Muscle layer of duodenum (tissue), 2 donors: ENCODE measurements at regions not wholly inside any gene's neighbourhood (a gene's known extent, or its start where the extent isn't known, plus 50 kb on each side); places are given as distances from the start of the nearest gene placed in this dataset.
"Not testable (repeated sequence)": the region's sequence is repeated elsewhere in the genome, so short reads cannot be mapped to it uniquely, and the experiment has no call there.

Source experiments
- H3K27ac ChIP-seq: one replicate; pipeline ENCODE4 v1.7.0; 2013; ENCODE audit warnings: mild to moderate bottlenecking, low read length
- H3K27me3 ChIP-seq: one replicate; pipeline ENCODE4 v1.7.0; 2013; ENCODE audit warnings: low read depth, mild to moderate bottlenecking, control low read depth, low read length
- H3K36me3 ChIP-seq, 2 donors: one replicate each; pipeline ENCODE4 v1.7.0; 2013; ENCODE audit warnings: low read length in 2 of 2, control low read depth in 1 of 2, mild to moderate bottlenecking in 1 of 2; ENCODE audit not compliant: insufficient read depth in 2 of 2, control insufficient read depth in 1 of 2
- H3K4me1 ChIP-seq, 2 donors: one replicate each; pipeline ENCODE4 v1.7.0; 2013; ENCODE audit warnings: low read length in 2 of 2, mild to moderate bottlenecking in 2 of 2, control low read depth in 1 of 2, moderate library complexity in 1 of 2; ENCODE audit not compliant: insufficient read depth in 2 of 2, control insufficient read depth in 1 of 2
- H3K4me3 ChIP-seq, 2 donors: one replicate each; pipeline ENCODE4 v1.7.0; 2013; ENCODE audit warnings: low read length in 2 of 2, low read depth in 1 of 2, mild to moderate bottlenecking in 1 of 2
- H3K9me3 ChIP-seq, 2 donors: one replicate each; pipeline ENCODE4 v1.7.0; 2013; ENCODE audit warnings: low read length in 2 of 2, control low read depth in 1 of 2, mild to moderate bottlenecking in 1 of 2; ENCODE audit not compliant: control insufficient read depth in 1 of 2
- donor health status: healthy.

GRCh38 chr10:64408391-64409183 is 887.4 kb downstream of the REEP3 start:
- no peak overlapping the region for H3K4me3 ChIP-seq
- no peaks in the 10 kb centered on the region for H3K36me3 ChIP-seq
- H3K27me3 ChIP-seq, result no peaks in the 10 kb centered on the region
- H3K9me3 ChIP-seq, result no peaks in the 10 kb centered on the region
- no peak overlapping the region for H3K27ac ChIP-seq
- peaks cover 0 to 3% of the 10 kb centered on the region in 2 donors for H3K4me1 ChIP-seq

- Histone ChIP-seq H3K27me3 (no peaks in the 10 kb centered on the region), H3K4me1 (peaks cover 0 to 3% of the 10 kb centered on the region in 2 donors), H3K4me3 (no peak overlapping the region), H3K9me3 (no peaks in the 10 kb centered on the region), H3K27ac (no peak overlapping the region), H3K36me3 (no peaks in the 10 kb centered on the region)
Observed at GRCh38 chr10:64409349-64409748, 888.1 kb downstream of the REEP3 start.

- Histone ChIP-seq H3K4me1 (no peaks in the 10 kb centered on the region), H3K4me3 (no peak overlapping the region), H3K9me3 (no peaks in the 10 kb centered on the region), H3K36me3 (no peaks in the 10 kb centered on the region), H3K27me3 (no peaks in the 10 kb centered on the region), H3K27ac (no peak overlapping the region)
Observed at GRCh38 chr10:64416011-64416410, 894.8 kb downstream of the REEP3 start.

GRCh38 chr10:64419461-64419860 is 898.3 kb downstream of the REEP3 start:
- H3K27ac ChIP-seq, result no peak overlapping the region
- H3K36me3 ChIP-seq, result no peaks in the 10 kb centered on the region
- H3K4me1 ChIP-seq, result no peaks in the 10 kb centered on the region
- H3K9me3 ChIP-seq, result no peaks in the 10 kb centered on the region
- H3K27me3 ChIP-seq, result no peaks in the 10 kb centered on the region
- no peak overlapping the region for H3K4me3 ChIP-seq

GRCh38 chr10:64426745-64427144 is 905.5 kb downstream of the REEP3 start:
- Histone ChIP-seq H3K9me3 (no peaks in the 10 kb centered on the region), H3K27ac (no peak overlapping the region), H3K36me3 (no peaks in the 10 kb centered on the region), H3K4me3 (no peak overlapping the region), H3K4me1 (no peaks in the 10 kb centered on the region), H3K27me3 (no peaks in the 10 kb centered on the region)

GRCh38 chr10:64430690-64431323 is 909.6 kb downstream of the REEP3 start:
- Histone ChIP-seq H3K4me3 (no peak overlapping the region), H3K36me3 (no peaks in the 10 kb centered on the region), H3K27ac (no peak overlapping the region), H3K4me1 (no peaks in the 10 kb centered on the region), H3K9me3 (no peaks in the 10 kb centered on the region), H3K27me3 (no peaks in the 10 kb centered on the region)

- not testable (repeated sequence) for H3K9me3 ChIP-seq, H3K4me1 ChIP-seq, H3K27ac ChIP-seq, H3K27me3 ChIP-seq, H3K4me3 ChIP-seq, H3K36me3 ChIP-seq
Observed at GRCh38 chr10:64441872-64442271, 920.7 kb downstream of the REEP3 start.

- H3K27ac ChIP-seq, result no peak overlapping the region
- H3K27me3 ChIP-seq, result no peaks in the 10 kb centered on the region
- H3K36me3 ChIP-seq, result no peaks in the 10 kb centered on the region
- no peaks in the 10 kb centered on the region for H3K9me3 ChIP-seq
- no peaks in the 10 kb centered on the region for H3K4me1 ChIP-seq
- H3K4me3 ChIP-seq, result no peak overlapping the region
Observed at GRCh38 chr10:64444163-64444562, 923.0 kb downstream of the REEP3 start.

GRCh38 chr10:64444564-64444963 is 923.4 kb downstream of the REEP3 start:
- Histone ChIP-seq H3K4me1 (no peaks in the 10 kb centered on the region), H3K27ac (no peak overlapping the region), H3K36me3 (no peaks in the 10 kb centered on the region), H3K9me3 (no peaks in the 10 kb centered on the region), H3K27me3 (no peaks in the 10 kb centered on the region), H3K4me3 (no peak overlapping the region)

GRCh38 chr10:64449603-64450002 is 928.4 kb downstream of the REEP3 start:
- Histone ChIP-seq H3K27me3 (no peaks in the 10 kb centered on the region), H3K36me3 (no peaks in the 10 kb centered on the region), H3K9me3 (no peaks in the 10 kb centered on the region), H3K27ac (no peak overlapping the region), H3K4me1 (no peaks in the 10 kb centered on the region), H3K4me3 (no peak overlapping the region)

GRCh38 chr10:64450312-64450711 is 929.1 kb downstream of the REEP3 start:
- H3K36me3 ChIP-seq, result no peaks in the 10 kb centered on the region
- H3K9me3 ChIP-seq, result no peaks in the 10 kb centered on the region
- no peaks in the 10 kb centered on the region for H3K4me1 ChIP-seq
- no peak overlapping the region for H3K27ac ChIP-seq
- no peak overlapping the region for H3K4me3 ChIP-seq
- no peaks in the 10 kb centered on the region for H3K27me3 ChIP-seq

- no peak overlapping the region for H3K27ac ChIP-seq
- no peaks in the 10 kb centered on the region for H3K4me1 ChIP-seq
- no peak overlapping the region for H3K4me3 ChIP-seq
- H3K9me3 ChIP-seq, result no peaks in the 10 kb centered on the region
- no peaks in the 10 kb centered on the region for H3K36me3 ChIP-seq
- no peaks in the 10 kb centered on the region for H3K27me3 ChIP-seq
Observed at GRCh38 chr10:64454962-64455361, 933.8 kb downstream of the REEP3 start.
